22Rv1 (cell line): ENCODE measurements at regions not wholly inside any gene's neighbourhood (a gene's known extent, or its start where the extent isn't known, plus 50 kb on each side); places are given as distances from the start of the nearest gene placed in this dataset.
"Not testable (repeated sequence)": the region's sequence is repeated elsewhere in the genome, so short reads cannot be mapped to it uniquely, and the experiment has no call there.

Experiments used
- H3K27ac ChIP-seq: fragments of 450-650 bp; 2 replicates; pipeline ENCODE4 v1.5.1; 2017
- ZFX ChIP-seq: fragments of 450-650 bp; IDR thresholded peaks from 2 replicates; pipeline ENCODE4 v1.6.1; 2017; ENCODE audit warnings: antibody characterized with exemption, borderline replicate concordance
- TF ChIP-seq, protein P1 (sequence below): fragments of 450-650 bp; IDR thresholded peaks from 2 replicates; pipeline ENCODE4 v1.5.1; 2017; ENCODE audit warnings: mild to moderate bottlenecking

DNA sequence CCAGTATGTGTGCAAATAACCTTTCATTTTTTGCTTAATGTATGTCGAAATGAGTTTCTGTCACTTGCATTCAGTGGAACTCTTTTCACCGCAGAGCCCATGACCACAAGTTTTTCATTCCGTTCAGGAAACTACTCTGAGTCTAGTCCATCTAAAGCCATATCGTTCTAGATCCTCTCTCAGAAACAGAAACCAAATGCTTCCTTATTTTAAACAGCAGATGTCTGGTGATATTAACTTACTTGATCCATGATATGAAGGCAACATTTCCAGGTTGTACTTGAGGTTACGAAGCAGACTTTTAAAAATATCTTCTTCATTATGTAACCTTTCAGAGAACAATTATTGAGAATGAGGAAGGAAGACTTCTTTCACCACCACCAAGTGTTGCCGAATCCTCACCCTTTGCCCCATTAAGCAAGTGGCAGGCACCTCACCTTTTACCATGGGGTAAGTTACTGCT is 72.4 kb upstream of the GNAQ start:
- TF ChIP-seq, protein P1, sequence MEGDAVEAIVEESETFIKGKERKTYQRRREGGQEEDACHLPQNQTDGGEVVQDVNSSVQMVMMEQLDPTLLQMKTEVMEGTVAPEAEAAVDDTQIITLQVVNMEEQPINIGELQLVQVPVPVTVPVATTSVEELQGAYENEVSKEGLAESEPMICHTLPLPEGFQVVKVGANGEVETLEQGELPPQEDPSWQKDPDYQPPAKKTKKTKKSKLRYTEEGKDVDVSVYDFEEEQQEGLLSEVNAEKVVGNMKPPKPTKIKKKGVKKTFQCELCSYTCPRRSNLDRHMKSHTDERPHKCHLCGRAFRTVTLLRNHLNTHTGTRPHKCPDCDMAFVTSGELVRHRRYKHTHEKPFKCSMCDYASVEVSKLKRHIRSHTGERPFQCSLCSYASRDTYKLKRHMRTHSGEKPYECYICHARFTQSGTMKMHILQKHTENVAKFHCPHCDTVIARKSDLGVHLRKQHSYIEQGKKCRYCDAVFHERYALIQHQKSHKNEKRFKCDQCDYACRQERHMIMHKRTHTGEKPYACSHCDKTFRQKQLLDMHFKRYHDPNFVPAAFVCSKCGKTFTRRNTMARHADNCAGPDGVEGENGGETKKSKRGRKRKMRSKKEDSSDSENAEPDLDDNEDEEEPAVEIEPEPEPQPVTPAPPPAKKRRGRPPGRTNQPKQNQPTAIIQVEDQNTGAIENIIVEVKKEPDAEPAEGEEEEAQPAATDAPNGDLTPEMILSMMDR: no peak
- TF ChIP-seq ZFX: no peak
- no peak overlapping the region for H3K27ac ChIP-seq

- H3K27ac ChIP-seq: no peak overlapping the region
- no peak for TF ChIP-seq ZFX
- TF ChIP-seq, protein P1: no peak
Measured at GRCh38 chr9:78101247-78101646, 69.6 kb upstream of the GNAQ start.

- TF ChIP-seq ZFX: no peak
- TF ChIP-seq, protein P1: no peak
- H3K27ac ChIP-seq: no peak overlapping the region
Measured at GRCh38 chr9:78097541-78097940, 65.9 kb upstream of the GNAQ start.

DNA sequence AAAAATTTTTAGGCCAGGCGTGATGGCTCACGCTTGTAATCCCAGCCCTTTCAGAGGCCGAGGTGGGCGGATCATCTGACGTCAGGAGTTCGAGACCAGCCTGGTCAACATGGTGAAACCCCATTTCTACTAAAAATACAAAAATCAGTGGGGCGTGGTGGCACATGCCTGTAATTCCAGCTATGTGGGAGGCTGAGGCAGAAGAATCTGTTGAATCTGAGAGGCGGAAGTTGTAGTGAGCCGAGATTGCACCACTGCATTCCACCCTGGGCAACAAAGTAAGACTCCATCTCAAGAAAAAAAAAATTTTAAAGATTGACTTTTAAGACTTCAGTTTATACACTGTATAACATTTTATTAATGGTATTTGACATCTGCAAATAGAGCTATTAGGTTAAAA is 60.1 kb upstream of the GNAQ start:
- TF ChIP-seq, protein P1: no peak
- TF ChIP-seq ZFX: no peak
- H3K27ac ChIP-seq: no peak overlapping the region

- H3K27ac ChIP-seq: no peak overlapping the region
- TF ChIP-seq, protein P1: no peak
- no peak for TF ChIP-seq ZFX
Measured at GRCh38 chr9:78089111-78089510, 57.5 kb upstream of the GNAQ start.

DNA sequence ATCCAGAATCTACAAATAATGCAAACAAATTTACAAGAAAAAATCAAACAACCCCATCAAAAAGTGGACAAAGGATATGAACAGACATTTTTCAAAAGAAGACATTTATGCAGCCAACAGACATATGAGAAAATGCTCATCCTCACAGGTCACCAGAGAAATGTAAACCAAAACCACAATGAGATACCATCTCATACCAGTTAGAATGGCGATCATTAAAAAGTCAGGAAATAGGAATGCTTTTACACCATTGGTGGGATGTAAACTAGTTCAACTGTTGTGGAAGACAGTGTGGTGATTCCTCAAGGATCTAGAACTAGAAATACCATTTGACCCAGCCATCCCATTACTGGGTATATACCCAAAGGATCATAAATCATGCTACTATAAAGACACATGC is 56.6 kb upstream of the GNAQ start:
- not testable (repeated sequence) for H3K27ac ChIP-seq
